ENCODE measurements at regions not wholly inside any gene's neighbourhood (a gene's known extent, or its start where the extent isn't known, plus 50 kb on each side); places are given as distances from the start of the nearest gene placed in this dataset.
"Not testable (repeated sequence)": the region's sequence is repeated elsewhere in the genome, so short reads cannot be mapped to it uniquely, and the experiment has no call there.

DNA sequence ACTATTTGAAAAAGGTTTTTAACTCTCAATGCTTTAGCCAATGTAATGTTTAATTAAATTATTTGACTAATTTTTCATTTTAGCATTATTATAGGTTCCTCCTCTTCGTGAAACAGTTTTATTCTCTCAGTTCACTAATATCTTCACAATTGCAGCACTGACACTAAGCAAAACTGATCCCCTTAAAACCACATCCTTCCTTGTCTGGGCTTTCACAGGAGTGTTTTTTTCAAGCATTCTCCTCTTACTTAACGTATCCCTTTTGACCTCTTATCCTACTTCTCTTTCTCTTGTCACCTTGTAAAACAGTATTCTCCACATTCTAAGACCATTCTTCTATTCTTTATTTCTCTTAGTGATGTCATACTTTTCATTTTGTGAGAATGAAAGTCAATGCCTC, 112.8 kb downstream of the DSC3 start:
- DNase-seq (ENCODE audit: low spot score) = no peak

GRCh38 chr18:30929065-30929464, 113.5 kb downstream of the DSC3 start:
- DNase-seq (ENCODE audit: low spot score) = no peak

GRCh38 chr18:30927517-30928075, 114.9 kb downstream of the DSC3 start:
- no peak for DNase-seq (ENCODE audit: low spot score)

DNA sequence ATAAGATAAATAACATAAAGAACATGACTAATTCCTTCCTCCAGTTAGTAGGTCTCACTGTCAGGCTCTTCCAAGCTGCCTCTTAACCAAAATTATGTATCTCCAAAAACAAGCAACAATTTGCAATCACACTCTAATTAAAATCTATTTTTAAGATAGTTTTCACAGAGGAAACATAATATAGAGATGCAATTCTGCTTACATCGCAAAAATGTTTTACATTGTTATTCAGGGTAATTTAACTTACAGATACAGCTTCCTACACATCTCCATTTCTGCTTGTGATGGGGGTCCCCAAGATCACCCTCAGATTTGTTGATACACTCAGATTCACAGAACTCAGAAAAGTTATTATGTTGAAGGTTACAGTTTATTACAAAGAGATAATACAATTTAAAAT, 115.5 kb downstream of the DSC3 start:
- DNase-seq (ENCODE audit: low spot score) = no peak

DNA sequence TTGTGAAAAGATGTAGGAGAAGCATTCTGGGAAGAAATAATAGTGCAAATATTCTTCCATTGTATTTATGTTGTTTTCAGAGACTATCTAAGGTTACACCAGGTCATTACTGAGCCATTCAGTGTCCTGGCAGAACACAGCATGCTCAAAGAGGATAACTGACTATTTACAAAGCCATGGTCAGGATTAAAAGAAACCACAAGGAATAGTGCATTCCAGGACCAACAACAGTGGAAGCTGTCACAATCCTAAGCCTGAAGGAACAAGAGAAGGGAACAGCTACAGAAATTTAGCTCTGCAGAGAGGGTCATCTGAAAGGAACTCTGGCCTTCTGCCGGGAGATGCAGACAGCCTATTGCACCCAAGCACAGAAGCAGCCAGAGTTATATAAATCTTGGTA, 116.7 kb downstream of the DSC3 start:
- no peak for DNase-seq (ENCODE audit: low spot score)

DNA sequence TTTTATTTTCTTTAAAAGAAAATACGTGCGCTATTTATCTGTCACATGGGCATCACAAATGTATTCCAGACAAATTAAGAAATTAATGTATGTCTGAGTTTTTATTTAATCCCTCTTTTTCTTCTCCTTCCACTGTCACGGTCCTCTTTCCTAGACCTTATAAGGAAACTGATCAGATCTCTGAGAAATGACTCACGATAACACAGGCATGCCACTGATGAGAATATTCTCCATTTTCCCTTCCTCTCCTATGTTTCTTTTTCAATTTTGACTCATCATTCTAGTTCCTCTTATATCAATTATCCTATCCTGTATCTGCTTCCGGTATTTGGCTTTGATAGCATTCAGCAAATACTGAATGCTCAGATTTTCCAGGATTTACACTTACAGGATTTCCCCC, 121.8 kb downstream of the DSC3 start:
- no peak for DNase-seq (ENCODE audit: low spot score)

GRCh38 chr18:30920351-30920750, 122.2 kb downstream of the DSC3 start:
- DNase-seq (ENCODE audit: low spot score) = no peak

DNA sequence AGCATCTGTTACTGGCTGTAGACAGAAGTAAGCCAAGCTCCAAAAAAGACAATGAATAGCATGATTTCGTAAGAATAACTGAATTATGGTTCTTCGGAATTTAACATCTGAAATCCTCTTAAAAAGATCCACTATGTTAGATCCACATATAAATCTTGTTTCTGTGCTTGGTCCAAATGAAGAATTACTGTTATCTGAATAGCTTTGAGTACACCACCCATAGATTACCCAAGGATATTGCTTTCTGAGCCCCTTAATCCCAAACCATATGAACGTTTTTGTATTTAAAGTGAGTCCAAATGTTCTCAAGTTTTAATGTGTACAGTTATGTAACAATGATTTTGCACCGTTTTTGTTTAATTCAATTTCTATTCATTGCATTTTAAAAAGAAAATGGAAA, 124.9 kb downstream of the DSC3 start:
- DNase-seq (ENCODE audit: low spot score) = no peak

DNA sequence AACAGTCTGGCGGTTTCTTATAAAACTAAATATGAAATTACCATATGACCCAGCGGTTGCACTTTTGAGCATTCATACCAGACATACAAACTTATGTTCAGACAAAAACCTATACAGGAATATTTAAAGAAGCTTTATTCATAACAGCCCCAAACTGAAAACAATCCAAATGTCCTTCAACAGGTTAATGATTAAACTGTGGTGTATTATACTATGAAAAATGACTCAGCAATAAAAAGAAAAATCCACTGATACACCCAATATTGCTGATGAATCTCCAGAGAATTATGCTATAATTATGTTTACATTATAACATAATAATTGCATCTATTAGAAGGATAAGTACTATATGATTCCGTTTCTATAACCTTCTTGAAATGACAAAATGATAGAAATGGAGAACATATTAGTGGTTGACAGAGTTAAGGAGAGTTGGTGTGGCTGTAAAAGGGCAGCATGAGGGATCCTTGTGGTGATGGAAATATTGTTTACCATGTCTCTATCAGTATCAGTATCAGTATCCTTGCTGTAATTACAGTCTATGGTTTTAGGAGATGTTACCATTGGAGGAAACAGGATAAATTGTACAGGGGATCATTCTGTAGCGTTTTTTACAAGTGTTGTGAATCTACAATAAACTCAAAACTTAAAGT, 127.1 kb downstream of the DSC3 start:
- DNase-seq (ENCODE audit: low spot score) = peak; percentile 43

- no peak for DNase-seq (ENCODE audit: low spot score)
Observed at GRCh38 chr18:30908381-30908780, 134.2 kb downstream of the DSC3 start.

- no peak for DNase-seq (ENCODE audit: low spot score)
Observed at GRCh38 chr18:30903566-30903965, 139.0 kb downstream of the DSC3 start.

DNA sequence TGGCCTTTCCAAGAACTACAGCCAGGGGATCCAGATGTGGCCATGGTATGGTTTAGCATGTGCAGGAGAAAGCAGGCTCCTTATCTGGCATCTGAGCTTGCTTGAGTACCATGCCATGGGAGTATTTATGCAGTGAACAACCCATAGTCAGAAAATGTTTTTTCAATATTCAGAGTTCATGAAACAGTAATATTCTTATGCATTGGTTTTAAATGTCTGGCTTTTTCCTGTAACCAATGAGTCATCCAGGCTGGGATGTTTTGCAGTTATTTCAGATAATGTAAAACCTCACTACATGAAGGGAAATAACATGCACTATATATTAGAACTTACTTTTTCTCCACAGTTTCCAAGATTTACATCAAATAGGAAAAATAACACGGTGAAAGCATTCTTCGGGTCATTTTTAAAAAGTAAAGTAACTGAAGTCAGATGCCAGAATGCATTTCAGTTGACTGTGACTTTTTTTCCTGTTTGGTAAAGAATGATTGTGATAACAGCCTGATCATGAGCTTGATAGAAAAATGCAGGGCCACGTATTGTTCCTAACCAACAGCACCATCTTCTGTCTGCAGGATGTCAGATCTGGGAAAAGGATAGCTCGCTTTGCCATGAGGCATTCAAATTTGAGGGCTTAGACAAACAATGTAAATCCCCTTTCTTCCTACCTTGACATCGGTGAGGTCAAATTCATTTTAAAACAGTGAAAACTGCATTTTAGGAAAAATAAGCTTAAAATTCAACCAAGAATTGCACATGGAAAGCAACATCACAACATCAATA, 152.8 kb downstream of the DSC3 start:
- DNase-seq (ENCODE audit: low spot score) = no peak

DNA sequence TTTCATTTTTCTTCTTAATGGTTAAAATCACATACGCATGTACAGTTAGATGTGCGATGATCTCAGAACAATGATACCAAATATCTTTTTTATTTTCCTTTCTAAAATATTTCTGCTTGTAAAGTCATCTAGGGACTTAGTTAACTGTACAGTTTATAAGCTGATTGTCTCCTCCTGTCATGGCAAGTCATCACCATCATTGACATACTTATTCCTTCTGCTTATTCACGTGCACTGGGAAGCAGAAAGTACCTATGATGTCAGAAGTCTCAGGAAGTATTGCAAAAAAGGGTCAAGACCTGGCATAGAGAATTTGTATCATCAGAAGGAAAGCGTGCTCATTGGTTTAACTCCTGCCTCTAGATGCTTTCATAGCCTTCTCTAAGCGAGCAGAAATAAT, 154.2 kb downstream of the DSC3 start:
- no peak for DNase-seq (ENCODE audit: low spot score)

GRCh38 chr18:30886998-30887397, 155.5 kb downstream of the DSC3 start:
- no peak for DNase-seq (ENCODE audit: low spot score)

GRCh38 chr18:30870466-30870865, 172.1 kb downstream of the DSC3 start:
- no peak for DNase-seq (ENCODE audit: low spot score)

GRCh38 chr18:30862900-30863299, 179.6 kb downstream of the DSC3 start:
- no peak for DNase-seq (ENCODE audit: low spot score)

GRCh38 chr18:30860741-30861140, 181.8 kb downstream of the DSC3 start:
- DNase-seq (ENCODE audit: low spot score) = no peak

DNA sequence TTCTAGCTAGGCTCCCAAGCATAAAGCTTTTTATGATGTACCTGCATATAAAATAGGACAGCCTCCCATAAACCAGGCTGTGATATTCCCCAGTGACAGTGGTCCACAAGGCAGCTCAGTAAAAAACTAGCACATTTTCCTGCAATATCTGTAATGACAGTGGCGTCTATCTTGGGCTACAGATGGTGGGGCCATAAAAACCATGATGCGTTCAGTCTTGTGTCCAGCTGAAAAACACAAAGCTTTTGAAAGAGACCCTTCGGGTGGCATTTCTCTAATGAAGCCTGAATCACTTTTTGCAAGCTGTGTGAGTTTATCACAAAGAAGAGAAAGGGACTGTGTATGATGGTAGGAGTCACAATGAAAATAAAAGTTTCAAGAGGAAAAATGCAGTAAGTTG, 183.5 kb downstream of the DSC3 start:
- no peak for DNase-seq (ENCODE audit: low spot score)

DNA sequence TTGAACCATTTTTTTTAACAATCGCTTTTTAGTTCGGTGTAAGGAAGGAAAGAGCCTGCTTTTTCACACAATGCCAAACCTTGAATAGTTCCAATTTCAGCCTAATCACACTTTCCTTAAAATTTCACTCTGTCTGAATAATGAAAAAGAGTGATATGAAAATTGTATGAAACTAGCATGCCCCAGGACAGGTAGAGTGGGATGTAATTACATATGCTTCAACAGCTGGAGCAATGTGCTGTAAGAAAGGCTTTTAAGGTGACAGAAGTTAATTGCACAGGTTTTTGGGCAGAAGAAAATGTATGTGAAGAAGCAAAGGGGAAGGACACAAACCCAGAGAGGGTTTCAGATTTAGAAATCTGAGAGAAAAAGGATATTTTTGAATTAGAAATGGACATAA, 184.0 kb downstream of the DSC3 start:
- no peak for DNase-seq (ENCODE audit: low spot score)

- DNase-seq (ENCODE audit: low spot score) = no peak
Observed at GRCh38 chr18:30855762-30856161, 186.8 kb downstream of the DSC3 start.

- no peak for DNase-seq (ENCODE audit: low spot score)
Observed at GRCh38 chr18:30852980-30853379, 189.6 kb downstream of the DSC3 start.

DNA sequence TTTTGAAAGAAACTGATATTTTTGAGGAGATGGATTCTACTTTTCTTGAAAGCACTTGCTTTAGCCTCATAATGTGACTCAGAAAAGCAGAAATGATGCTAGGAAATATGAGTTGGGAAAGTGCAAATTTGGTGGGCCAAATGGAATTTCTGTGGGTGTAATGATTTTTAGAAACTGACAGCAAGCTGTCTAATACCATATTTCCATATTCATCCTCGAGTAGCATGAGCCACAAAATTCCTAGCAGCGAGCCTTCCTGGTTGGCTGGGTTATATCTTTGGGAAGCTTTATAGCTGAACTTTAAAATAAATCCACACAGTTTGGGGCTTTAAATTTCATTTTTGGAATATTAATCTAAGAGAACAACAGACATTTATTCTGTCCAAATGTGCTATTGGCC, 190.0 kb downstream of the DSC3 start:
- DNase-seq (ENCODE audit: low spot score) = no peak

GRCh38 chr18:30839056-30839561, 203.4 kb downstream of the DSC3 start:
- not testable (repeated sequence) for DNase-seq (ENCODE audit: low spot score)
